EL (cell line): ENCODE measurements at regions not wholly inside any gene's neighbourhood (a gene's known extent, or its start where the extent isn't known, plus 50 kb on each side); places are given as distances from the start of the nearest gene placed in this dataset.
A peak's percentile ranks its signal among the peaks of the same experiment; 100 is the strongest.
"Not testable (repeated sequence)": the region's sequence is repeated elsewhere in the genome, so short reads cannot be mapped to it uniquely, and the experiment has no call there.

Experiments used
- DNase-seq: peaks from one replicate; pipeline ENCODE4 v3.0.0-alpha.2; 2016

DNA sequence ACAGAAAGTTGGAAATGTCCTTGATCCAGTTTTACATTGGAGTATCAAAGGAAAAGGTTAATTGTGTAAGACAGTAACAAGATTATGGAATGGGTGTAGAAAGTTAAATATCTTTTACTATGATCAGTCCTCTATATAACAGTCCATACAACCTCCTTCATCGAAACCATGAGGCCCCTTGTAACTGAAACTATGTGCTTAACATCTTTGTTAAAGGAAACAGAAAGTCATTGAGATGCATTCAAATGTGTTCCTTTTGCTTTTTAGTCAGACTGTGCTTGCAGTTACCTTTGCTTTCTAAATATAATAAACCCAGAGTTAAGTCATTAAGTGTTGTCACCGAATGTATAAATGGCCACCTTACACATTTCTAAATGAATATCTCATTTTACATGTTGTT lies 1298.5 kb downstream of the ROBO2 start:
- DNase-seq: no peak

DNA sequence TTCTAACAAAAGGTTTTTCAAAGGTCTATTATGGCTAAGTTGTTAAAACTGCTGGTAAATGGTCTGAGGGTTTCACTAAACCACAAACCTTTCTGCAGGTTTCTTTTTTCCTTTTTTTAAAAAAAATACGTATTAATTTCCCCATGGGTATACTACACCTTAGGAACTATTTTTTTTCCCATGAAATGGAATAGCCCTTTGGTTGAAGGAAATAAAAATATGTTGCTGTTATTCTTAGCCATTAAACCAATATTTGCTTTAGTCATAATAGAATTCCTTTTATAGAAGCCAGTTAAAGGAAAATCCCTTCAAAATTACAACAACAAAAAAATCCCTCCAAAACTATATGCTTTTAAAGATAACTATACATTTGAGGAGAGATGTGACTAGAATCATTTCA lies 1303.3 kb downstream of the ROBO2 start:
- DNase-seq: no peak

DNA sequence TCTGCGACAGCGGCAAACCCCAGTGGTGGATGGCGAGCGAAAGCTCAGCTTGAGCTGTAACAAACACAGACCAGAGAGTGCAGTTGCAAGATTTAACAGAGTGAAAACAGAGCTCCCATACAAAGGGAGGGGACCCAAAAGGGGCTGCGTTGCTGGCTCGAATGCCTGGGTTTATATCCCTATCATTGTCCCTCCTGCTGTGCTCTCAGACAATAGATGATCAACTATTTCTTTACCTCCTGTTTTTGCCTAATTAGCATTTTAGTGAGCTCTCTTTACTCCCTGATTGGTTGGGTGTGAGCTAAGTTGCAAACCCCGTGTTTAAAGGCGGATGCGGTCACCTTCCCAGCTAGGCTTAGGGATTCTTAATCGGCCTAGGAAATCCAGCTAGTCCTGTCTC lies 1304.4 kb downstream of the ROBO2 start:
- DNase-seq: not testable (repeated sequence)

DNA sequence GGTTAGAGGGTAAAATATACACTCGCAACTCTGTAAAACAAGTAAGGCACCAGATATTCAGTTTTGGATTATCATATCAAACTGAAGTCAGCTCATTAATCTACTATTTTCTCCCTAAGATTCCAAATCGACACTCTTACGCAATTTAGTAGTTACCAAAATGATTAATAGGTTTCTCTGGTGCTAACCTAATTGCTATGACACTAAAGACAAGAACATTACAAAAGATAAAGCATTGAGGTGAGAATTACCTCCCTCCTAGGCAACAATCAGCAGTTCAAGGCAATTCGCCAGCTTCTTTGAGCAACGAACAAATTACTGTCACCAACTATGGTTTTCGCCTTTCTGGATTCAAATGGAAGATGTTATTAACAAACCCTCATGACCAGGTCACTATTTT lies 1305.0 kb downstream of the ROBO2 start:
- no peak for DNase-seq

DNA sequence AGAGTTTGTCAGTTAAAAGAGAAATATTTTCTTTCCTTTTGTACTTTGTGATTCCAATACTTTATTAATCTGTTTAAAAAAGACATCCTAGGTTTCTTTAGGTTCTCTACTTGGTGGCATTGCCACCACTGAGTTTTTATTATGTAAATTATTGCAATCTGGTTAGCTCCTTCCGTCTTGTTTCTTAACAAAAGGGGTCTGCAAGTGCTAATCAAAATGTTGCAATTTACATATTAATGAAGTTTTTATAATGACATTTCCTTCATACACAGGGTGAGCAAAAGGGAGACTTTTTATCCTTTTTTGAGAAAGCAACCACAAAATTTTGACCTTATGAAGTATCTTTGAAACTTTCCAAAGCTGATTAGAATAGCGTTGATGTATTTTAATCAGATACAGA lies 1307.3 kb downstream of the ROBO2 start:
- DNase-seq: no peak

DNA sequence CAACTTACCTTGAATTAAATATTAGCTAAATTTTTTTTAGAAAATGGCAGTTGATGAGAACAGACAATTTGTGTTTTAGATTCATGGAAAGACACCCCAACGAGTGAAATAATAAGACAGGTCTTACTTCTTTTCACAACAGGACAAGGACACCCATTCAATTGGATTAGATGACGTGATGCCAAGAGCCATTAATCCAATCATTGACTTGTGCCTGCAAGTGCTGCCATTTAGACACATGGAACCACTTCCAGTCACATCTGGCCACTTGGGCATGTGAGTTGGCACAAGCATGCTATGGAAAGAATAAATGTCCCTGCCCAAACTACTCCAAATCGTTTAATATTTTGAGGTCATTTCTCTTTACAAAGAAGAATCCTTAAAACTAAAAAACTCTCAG lies 1308.8 kb downstream of the ROBO2 start:
- no peak for DNase-seq

DNA sequence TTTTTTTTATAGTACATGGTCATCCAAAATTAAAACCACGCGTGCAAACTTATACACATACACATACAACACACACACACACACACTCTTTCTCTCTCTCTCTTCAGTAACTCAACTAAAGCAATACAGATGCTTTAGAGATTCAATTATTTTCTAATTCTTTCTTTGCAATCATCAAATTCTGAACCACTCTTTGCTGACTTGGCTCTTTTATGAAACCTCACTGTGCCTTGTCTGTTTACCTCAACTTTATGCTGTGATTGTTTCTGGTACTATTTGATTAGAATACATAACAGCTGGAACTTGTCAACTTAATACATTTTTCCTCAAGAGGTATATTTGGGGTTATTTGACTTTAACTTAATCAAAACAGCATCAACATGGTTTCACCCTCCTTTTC lies 1309.7 kb downstream of the ROBO2 start:
- no peak for DNase-seq

DNA sequence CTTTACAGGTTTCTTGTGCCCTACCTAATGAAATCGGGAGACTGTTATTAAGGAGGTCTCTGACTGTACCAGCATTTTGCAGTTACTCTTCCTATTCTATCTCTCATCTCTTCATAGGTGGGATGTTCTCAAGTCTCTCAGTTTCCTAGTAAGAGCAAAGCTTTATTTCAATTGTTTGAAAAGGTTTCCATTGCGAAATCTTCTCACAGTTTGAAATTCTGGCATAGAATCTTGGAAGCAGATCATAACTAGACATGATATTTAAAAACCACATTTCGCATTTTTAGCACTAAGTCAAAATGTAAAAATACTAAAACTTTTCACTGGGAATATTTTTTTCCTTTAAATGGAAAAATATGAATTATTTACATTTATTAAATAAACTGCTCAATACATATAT lies 1311.4 kb downstream of the ROBO2 start:
- no peak for DNase-seq

DNA sequence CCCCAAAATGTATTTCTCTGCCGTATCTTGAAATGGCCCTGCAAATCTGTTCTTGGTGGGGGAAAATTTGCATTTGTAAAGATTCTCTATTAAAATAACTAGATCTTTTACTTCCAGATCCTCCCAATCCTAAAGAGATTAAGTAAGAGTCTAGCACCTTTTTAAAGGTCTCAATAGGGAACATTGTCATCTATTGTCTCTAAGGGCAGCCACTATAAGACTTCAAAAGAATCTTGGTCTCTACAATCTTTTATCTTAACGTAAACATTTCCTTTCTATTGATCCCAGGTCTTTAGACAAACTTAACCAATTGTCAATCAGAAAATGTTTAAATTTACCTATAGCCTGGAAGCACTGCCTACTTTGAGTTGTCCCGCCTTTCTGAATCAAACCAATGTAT lies 1313.3 kb downstream of the ROBO2 start:
- no peak for DNase-seq

DNA sequence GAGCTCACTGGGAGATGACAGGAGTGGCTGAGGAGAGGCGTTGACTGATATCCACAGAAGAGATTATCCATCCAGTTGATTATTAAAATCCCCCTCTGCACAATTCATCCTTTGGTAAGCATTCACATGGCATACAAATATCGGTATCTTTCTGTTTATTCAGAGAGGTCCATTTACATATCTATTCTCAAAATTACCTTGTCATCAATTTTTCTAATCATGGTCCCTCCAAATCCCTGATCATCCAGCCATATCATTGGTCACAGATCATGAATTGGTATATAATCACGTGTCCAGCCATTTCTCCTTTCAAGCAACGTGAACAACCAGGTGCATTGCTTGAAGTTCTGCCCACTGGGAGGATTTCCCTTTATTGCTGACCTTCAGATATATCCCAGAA lies 1321.0 kb downstream of the ROBO2 start:
- no peak for DNase-seq

DNA sequence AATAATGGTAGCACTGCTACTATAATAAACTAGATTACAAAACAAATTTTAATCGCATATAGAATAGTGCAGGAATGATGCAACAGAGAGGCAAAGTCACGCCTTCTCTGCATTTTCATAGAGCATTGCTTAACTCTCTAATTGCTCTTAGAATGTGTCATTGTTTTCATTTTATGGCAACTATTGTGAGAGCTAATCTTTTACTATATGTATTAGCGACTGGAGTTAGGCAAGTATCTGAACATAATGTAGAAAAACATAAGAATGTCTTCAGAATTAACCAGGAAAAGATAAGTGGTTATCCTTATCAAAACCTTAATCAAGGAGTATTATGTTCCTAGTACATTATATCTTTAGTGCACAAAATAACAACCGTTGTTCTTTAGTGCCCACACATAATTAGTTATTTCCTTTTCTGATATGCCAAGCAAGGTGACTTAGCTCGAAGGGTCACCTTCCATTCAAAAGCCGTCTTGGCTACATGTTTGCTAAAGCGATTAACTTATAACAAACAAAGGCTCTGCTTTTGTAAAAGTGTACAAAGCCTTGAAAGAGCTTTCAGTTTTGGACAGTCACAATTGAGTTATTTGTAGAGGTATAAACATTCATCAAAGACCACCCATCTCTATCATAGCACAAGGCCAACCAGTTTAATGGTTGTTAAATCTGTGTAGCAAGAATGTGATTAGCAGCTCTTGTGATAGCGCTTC lies 1328.9 kb downstream of the ROBO2 start:
- no peak for DNase-seq

DNA sequence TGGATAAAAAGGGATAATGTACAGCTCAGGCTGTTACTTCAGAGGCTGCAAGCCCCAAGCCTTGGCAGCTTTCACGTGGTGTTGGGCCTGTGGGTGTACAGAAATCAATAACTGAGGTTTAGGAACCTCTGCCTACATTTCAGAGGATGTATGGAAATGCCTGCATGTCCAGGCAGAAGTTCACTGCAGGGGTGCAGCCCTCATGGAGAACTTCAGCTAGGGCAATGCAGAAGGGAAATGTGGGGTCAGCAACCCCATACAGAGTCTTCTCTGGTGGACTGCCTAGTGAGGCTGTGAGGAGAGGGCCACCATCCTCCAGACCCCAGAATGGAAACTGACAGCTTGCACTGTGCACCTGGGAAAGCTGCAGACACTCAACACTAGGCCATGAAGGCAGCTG lies 1350.3 kb downstream of the ROBO2 start:
- no peak for DNase-seq

DNA sequence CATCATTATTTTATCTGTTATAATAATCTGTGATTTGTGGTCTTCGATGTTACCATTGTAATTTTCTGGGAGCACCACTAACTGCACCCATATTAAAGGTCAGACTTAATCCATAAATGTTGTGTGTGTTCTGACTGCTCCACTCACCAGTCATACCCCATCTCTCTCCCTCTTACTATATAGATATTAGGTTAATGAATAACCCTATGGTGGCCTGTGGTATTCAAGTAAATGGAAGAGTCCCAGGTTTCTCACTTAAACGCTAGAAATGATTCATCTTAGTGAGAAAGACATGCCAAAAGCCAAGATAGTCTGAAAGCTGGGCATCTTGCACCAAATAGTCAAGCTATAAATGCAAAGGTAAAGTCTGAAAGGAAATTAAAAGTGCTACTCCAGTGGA lies 1358.5 kb downstream of the ROBO2 start:
- no peak for DNase-seq

DNA sequence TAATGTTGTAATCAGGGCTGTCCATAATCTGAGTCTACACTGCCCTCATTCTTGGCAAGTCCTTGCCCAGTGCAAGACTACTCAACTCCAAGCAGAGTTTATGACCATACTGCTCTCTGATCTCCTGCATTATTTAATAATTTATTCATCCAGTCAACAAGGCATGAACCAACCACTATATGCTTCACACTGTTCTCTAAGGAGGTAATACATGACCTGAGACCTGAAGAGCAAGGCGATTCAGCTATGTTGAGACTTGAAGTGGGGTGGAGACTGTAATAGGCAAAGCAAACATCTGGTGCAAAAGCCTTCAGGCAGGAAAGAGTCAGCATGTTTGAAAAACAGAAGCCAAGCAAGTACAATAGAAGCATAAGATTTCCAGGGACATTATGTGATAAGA lies 1362.8 kb downstream of the ROBO2 start:
- no peak for DNase-seq

DNA sequence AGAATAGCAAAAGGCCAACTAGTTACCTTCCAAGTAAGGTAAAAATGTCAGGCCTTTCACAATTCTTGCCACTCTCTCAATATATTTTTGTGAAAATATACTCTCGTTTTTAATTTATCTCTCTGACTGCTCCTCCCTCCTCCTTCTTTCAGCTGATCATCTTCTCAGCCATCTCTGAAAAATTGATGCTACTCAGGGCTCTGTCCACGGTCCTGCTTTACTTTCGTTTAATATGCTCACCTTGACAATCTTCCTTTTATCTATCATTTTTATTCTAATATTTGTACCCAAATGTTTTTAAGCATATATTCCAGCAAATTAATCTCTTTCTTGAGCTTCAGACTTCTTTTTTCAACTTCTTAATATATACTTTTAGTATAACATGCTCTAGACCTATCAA lies 1362.1 kb downstream of the ROBO1 start:
- no peak for DNase-seq

DNA sequence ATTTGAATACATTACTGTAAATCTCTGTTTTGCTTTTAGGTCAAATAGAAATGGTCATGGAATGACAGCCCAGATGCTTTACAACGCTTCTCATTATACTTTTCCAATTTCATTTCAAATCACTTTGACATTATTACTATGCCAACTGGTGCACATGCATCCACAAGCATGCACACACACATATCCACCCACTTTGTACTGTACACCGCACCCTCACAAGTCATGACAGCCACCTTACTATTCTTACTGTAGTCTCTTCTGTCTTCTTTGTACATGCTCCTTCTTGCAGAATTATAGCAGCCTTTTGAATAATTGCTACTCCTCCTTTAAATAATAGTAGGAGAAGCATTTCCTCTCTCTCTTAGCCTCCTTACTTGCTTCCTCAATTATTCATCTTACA lies 1361.4 kb downstream of the ROBO1 start:
- DNase-seq: no peak

DNA sequence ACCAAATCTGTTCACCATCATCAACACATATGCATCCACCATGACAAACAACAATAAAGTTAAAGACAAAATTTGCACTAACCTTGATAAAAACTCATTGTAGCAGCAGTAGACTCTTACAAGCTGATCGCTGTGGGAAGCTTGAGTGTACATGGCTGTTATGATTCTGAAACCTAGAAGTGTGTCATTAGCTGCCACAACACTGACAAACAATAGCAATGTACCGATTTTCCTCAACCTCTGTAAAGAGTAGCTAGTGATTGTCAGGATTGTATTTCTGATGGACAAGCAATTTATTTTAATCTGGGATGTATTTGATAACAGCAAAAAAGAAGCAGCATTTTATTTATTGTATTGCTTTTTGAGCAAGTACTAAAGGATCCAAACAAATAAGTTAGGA lies 1357.7 kb downstream of the ROBO1 start:
- no peak for DNase-seq

DNA sequence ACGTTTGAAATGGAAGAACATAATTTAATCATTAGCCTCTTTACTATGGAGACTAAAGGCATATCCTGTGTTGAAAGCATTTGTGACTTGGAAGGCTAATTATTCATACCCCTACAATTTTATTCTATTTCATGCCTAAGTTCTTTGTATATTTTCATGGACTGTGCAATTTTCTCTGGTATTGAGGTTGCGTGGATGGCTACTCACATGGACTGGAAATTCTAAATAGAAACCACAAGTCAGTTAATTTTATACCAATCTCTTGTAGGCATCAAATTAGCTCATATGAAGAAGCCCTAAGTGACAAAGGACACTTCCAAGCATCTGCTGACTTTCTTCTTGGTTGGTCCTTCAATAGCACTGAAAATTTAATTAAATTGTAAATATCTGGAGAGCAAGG lies 1353.5 kb downstream of the ROBO1 start:
- DNase-seq: no peak

DNA sequence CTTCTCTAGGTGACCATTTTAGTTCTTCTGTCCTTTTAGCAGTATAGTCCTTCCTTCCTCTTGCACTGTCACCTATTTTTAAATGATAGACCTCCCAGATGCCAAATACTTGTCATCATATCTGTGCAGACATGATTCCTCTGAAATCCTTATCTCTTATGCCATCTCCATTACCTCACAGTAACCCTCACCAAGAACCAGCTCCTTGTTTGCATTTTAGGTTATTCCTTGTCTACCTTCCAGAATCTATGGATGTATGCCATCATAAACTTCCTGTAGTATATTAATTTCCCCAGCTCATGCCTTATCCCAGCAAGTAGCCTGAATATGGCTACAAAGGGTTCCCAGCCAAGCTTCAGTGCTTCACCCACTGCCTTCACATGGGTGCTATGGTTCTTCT lies 1347.2 kb downstream of the ROBO1 start:
- DNase-seq: no peak

DNA sequence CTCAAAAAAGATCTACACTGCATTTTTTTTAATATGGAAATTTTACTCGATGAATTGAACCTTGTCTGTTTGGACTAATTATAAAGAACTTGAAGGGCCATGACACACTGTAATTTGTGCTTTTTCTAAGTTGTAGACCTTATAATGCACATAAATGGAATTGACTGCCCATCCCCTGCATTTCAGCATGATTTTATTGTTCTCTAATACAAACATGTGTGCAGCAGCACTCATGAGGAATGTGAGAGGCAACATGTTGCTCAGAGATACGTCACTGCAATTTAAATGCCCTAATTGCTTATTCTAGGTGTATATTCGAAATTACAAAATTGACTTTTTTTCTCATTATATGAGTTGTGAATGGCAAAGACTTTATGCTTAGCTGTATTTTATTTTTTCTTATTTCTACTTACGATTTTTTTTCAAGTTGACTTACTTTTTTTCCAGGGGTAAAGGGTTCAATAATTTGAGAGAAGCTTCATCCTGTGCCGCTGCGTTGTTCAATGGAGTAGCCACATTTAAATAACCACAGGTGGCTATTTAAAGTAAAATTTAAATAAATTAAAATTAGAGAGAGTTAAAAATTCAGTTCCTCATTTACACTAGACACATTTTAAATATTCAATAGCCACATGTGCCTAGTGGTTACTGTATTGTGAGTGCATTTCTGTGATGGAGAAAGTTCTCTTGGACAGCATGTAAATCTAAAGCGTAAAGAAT lies 1346.4 kb downstream of the ROBO1 start:
- no peak for DNase-seq

DNA sequence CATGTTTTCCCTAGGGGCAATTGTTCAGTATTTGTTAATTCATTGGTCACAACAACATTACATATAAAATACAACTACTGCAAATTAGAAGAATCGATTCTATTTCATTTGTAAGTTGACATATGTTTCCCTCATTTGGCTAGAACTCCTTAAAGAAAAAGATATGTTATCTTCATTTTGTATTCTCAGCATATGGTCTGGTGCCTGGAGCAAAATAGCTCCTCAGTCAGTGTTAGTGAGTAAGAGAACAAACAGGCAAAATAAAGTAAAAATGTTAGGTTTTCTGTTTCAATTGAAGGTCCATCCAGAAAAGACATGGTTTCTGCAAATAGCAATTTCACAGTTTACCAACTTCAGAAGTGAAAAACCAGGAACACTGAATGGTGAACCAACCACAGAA lies 1343.1 kb downstream of the ROBO1 start:
- DNase-seq: no peak

DNA sequence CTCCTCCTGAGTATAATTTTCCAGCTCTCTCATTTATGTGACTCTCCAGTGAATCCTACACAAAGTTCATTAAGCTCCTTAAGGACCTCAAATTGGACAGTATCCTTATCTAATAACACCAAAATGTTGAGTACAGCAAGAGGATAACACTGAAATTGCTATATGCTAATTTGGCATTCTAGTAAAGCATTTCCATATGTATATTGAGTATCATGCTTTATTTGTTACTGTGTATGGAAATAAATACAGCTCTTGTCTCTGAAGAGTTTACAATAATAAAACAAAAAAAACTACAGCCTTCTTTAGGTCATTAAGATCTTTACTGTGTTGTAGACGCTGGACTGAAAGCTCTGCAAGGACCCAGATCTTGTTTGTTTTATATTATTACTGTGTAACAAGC lies 1341.3 kb downstream of the ROBO1 start:
- DNase-seq: no peak

DNA sequence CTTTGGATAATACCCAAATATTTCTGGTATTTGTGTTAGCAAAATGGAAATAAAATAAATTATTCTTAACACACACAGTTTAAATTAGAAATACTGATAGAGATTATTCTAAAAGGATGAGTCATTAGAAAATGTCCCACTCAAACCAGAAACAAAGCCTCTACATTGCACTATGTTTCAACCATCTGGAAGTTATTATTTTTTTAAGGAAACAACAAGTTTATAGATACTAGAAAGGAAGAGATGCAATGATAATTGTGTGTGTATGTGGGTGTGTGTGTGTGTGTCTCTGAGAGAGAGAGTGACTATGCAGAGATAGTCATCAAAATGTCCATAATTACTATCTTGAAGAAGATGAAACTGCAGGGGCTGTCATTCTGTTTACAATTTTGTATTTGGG lies 1340.5 kb downstream of the ROBO1 start:
- DNase-seq: peak; percentile 5

DNA sequence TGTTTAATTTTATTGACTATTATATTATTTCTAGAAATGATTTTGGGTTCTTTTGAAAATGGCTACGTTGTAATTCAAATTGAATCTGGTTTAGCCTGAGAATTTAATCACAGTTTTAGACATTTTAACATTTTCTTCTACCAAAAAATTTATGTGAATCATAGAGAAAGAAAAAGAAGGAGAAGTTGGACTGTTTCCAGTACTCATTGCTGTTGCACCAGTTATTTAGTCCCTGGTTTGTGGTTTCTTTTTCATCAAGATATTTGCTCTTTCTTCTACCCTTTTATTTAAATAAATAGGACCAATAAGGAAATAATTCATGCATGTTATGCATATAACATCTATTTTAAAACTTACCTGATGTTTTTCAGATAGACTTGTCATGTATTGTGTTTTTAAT lies 1337.1 kb downstream of the ROBO1 start:
- no peak for DNase-seq

DNA sequence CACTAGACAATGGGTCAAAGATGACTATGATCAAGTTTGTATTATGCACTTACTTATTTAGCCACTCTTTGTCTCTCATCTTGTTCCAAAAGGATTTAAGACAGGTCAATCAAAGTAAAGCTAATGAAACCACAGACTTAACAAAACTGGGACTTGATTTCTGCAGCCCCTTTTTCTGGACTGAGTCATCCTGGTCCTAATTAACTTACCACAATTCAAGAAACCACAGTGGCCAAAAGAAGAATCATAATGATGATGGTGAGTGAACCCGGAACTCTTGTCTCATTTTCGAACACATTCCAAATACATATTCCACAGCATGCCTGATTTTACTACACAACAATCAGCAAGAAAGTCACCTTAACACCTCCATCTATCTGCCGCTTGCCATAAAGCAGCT lies 1333.0 kb downstream of the ROBO1 start:
- DNase-seq: no peak
